GM23248 (cell line): ENCODE measurements at regions not wholly inside any gene's neighbourhood (a gene's known extent, or its start where the extent isn't known, plus 50 kb on each side); places are given as distances from the start of the nearest gene placed in this dataset.

ENCODE experiments used
- DNase-seq: peaks from one replicate; pipeline ENCODE4 v3.0.0-alpha.2; 2015
- H2AFZ ChIP-seq: fragments of 200-600 bp; sonication (generic); 2 replicates; pipeline ENCODE4 v1.6.1; 2016; ENCODE audit warnings: antibody characterized with exemption
- H3F3A ChIP-seq: fragments of 200-600 bp; sonication (generic); 2 replicates; pipeline ENCODE4 v1.6.1; 2016; ENCODE audit warnings: mild to moderate bottlenecking, antibody characterized with exemption, mixed run types; ENCODE audit not compliant: insufficient read depth
- H3K27ac ChIP-seq: fragments of 200-600 bp; sonication (generic); 2 replicates; pipeline ENCODE4 v1.5.1; 2016; ENCODE audit warnings: mild to moderate bottlenecking
- H3K27me3 ChIP-seq: fragments of 200-600 bp; sonication (generic); replicated peaks from 2 replicates; pipeline ENCODE4 v1.6.1; 2016; ENCODE audit warnings: mild to moderate bottlenecking; ENCODE audit not compliant: insufficient read depth
- H3K36me3 ChIP-seq: fragments of 200-600 bp; sonication (generic); 2 replicates; pipeline ENCODE4 v1.6.1; 2016; ENCODE audit warnings: low read depth, mild to moderate bottlenecking
- H3K4me1 ChIP-seq: fragments of 200-600 bp; sonication (generic); 2 replicates; pipeline ENCODE4 v1.6.1; 2016; ENCODE audit warnings: mild to moderate bottlenecking; ENCODE audit not compliant: insufficient read depth
- H3K4me2 ChIP-seq: fragments of 200-600 bp; sonication (generic); one replicate; pipeline ENCODE4 v1.6.1; 2016; ENCODE audit warnings: mild to moderate bottlenecking; ENCODE audit not compliant: unreplicated experiment
- H3K4me3 ChIP-seq: fragments of 200-600 bp; sonication (generic); 2 replicates; pipeline ENCODE4 v1.5.1; 2016; ENCODE audit warnings: mild to moderate bottlenecking
- H3K79me2 ChIP-seq: fragments of 200-600 bp; sonication (generic); 2 replicates; pipeline ENCODE4 v1.6.1; 2016; ENCODE audit warnings: mild to moderate bottlenecking; ENCODE audit not compliant: insufficient read depth
- H3K9ac ChIP-seq: fragments of 200-600 bp; sonication (generic); 2 replicates; pipeline ENCODE4 v1.6.1; 2016; ENCODE audit warnings: mild to moderate bottlenecking
- H3K9me2 ChIP-seq: fragments of 200-600 bp; sonication (generic); 2 replicates; pipeline ENCODE4 v1.6.1; 2016; ENCODE audit warnings: mixed run types, mild to moderate bottlenecking, moderate library complexity; ENCODE audit not compliant: insufficient read depth
- H3K9me3 ChIP-seq: fragments of 200-600 bp; sonication (generic); one replicate; pipeline ENCODE4 v1.6.1; 2017; ENCODE audit warnings: low read depth
- H4K20me1 ChIP-seq: fragments of 200-600 bp; sonication (generic); 2 replicates; pipeline ENCODE4 v1.6.0; 2016; ENCODE audit not compliant: insufficient read depth
- EZH2 ChIP-seq: fragments of 200-600 bp; sonication (generic); IDR thresholded peaks from 2 replicates; pipeline ENCODE4 v1.6.1; 2018; ENCODE audit warnings: antibody characterized with exemption, mild to moderate bottlenecking; ENCODE audit not compliant: insufficient read depth, poor library complexity, severe bottlenecking
- EZH2phosphoT487 ChIP-seq: fragments of 200-600 bp; sonication (generic); IDR thresholded peaks from 2 replicates; pipeline ENCODE4 v1.6.1; 2018; ENCODE audit warnings: antibody characterized with exemption, moderate library complexity, mild to moderate bottlenecking, low read depth; ENCODE audit not compliant: insufficient read depth
- WGBS, 2 experiments: methylation state at CpG; one replicate each; pipeline ENCODE4 v1.1.6; 2015 to 2017; ENCODE audit warnings: low lambda C conversion rate in 2 of 2, low coverage in 1 of 2; ENCODE audit errors: missing lambda C conversion rate in 2 of 2; 5-methylcytosine and 5-hydroxymethylcytosine counted together
- in situ Hi-C: fragments of 300-500 bp; cut with MboI; formaldehyde crosslinking; loops from 2 replicates; pipeline ENCODE4 v1.15.0; 2020

DNA sequence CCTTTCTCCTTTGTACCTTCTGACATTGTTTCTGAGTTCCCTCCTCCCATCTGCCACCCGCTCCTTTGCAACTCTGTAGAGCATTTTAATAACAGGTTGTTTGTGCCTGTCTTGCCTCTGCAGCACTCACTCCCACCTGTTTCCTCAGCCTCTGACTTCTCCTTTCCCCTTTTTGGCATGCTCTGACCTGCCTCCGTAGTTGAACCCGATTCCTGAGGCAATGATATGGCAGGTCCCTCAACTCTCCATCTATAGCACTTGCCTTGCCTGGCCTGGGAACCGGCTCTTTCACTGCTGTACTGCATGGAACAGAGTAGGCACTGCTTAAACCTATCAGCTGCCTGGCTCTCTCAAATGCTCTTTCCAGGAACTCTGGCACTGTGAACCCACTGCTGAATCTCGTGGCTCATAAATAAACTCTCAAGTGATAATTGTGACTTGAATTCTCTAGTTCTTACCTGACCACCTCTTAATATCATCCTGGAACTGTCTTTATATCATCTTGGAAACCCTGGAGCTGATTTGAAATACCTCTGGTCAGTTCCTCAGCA, 50.3 kb downstream of the UTRN start:
- Histone ChIP-seq H3K9ac (no peak overlapping the region), H3K4me2 (no peak overlapping the region), H2AFZ (no peak overlapping the region), H3K4me3 (no peak overlapping the region), H3K4me1 (peaks cover 22% of the 10 kb centered on the region), H3K27me3 (no peaks in the 10 kb centered on the region), H3F3A (peaks cover 10% of the 10 kb centered on the region; the same call in 1 of the 2 replicates), H3K9me3 (no peaks in the 10 kb centered on the region), H3K9me2 (no peaks in the 10 kb centered on the region), H4K20me1 (peaks cover 6% of the 10 kb centered on the region; the same call in 1 of the 2 replicates), H3K27ac (no peak overlapping the region), H3K79me2 (peaks cover 100% of the 10 kb centered on the region), H3K36me3 (no peaks in the 10 kb centered on the region)
- no peak for TF ChIP-seq EZH2
- TF ChIP-seq EZH2phosphoT487 = no peak
- in situ Hi-C loops = no loop called here
- no peak for DNase-seq
- 74 to 80% methylated on average over 5 of the region's 5 CpGs for WGBS, 2 experiments

DNA sequence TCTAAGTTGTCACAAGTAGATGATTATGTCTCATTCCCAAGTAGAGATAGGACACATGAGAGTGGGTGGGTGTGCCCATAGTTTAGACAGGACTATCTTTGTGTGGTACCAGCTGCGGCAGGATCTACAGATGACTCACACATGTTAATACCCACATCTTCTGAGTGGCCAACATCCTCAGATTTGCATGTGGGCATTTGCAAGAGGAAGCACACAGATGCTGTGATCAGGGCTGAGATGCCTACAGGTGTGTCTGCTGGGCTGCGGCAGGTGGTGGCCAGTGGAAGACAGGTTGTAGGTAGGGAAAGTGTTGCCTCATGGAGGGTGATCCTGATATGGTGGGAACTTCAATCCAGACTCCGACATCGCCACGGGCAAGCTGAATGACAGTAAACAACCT, 50.8 kb downstream of the UTRN start:
- no peak for TF ChIP-seq EZH2
- no peak for TF ChIP-seq EZH2phosphoT487
- Histone ChIP-seq H3F3A (peaks cover 10% of the 10 kb centered on the region; the same call in 1 of the 2 replicates), H3K4me1 (peaks cover 25% of the 10 kb centered on the region), H4K20me1 (peaks cover 6% of the 10 kb centered on the region), H3K27me3 (no peaks in the 10 kb centered on the region), H3K9me3 (no peaks in the 10 kb centered on the region), H3K9ac (no peak overlapping the region), H2AFZ (no peak overlapping the region), H3K36me3 (no peaks in the 10 kb centered on the region), H3K4me3 (no peak overlapping the region), H3K79me2 (peaks cover 100% of the 10 kb centered on the region), H3K27ac (no peak overlapping the region), H3K4me2 (no peak overlapping the region), H3K9me2 (no peaks in the 10 kb centered on the region)
- no peak for DNase-seq
- 93 to 95% methylated on average over 5 of the region's 5 CpGs for WGBS, 2 experiments
- in situ Hi-C loops = no loop called here

DNA sequence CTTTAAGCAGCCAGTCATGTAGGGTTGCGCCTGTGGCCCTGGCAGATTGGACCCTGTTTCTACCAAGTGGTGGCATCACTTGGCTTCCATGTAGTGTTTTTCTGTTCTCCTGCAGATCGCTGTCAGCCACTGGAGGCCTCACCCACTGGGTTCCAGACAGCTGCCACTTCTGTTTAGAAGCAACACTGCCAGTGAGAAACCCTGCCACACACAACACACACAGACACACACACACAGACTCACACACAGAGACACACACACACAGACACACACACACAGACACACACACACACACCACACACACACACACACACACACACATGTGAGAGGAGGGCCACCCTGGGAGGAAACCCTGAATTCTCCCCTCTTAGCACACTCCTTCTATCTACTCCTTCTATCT, 51.8 kb downstream of the UTRN start:
- Histone ChIP-seq H3K79me2 (peaks cover 100% of the 10 kb centered on the region), H3K4me3 (no peak overlapping the region), H3K9ac (no peak overlapping the region), H3K4me1 (peaks cover 29% of the 10 kb centered on the region), H2AFZ (no peak overlapping the region), H3F3A (peaks cover 9% of the 10 kb centered on the region; the same call in 1 of the 2 replicates), H3K9me3 (no peaks in the 10 kb centered on the region), H3K27me3 (no peaks in the 10 kb centered on the region), H3K9me2 (no peaks in the 10 kb centered on the region), H3K27ac (no peak overlapping the region), H4K20me1 (peaks cover 5% of the 10 kb centered on the region), H3K4me2 (no peak overlapping the region), H3K36me3 (no peaks in the 10 kb centered on the region)
- in situ Hi-C loops = no loop called here
- TF ChIP-seq EZH2phosphoT487 (no peak), EZH2 (no peak)
- no peak for DNase-seq
- 54 to 59% methylated on average over 2 of the region's 2 CpGs for WGBS, 2 experiments

DNA sequence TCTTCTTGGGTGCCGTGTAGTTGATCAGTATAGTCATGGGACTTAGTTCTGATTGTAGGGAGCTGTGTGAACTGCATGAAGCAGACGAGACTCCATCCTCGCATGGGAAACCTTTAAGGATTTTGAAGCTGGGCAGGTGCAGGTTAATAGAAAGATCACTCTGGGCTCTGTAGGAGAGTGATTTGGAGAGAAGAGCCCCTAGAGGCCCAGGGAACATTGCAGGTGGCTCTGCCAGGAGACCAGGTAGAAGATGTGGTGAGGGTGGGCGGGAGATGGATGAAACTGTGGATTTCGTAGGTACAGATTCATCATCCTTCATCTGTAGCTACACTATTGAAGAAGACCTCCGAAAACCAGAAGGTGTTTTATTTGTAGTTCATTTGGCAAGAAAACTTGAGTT, 53.3 kb downstream of the UTRN start:
- Histone ChIP-seq H2AFZ (no peak overlapping the region), H3K4me1 (peaks cover 26% of the 10 kb centered on the region), H3K9me2 (no peaks in the 10 kb centered on the region), H3K9me3 (no peaks in the 10 kb centered on the region), H3F3A (0 out of 2 replicates have a peak, but pooled peaks cover 4% of the 10 kb centered on the region), H3K27me3 (no peaks in the 10 kb centered on the region), H3K4me2 (no peak overlapping the region), H3K27ac (no peak overlapping the region), H4K20me1 (no peaks in the 10 kb centered on the region; the same call in none of the 2 replicates), H3K4me3 (no peak overlapping the region), H3K9ac (no peak overlapping the region), H3K79me2 (peaks cover 100% of the 10 kb centered on the region), H3K36me3 (no peaks in the 10 kb centered on the region)
- no peak for DNase-seq
- in situ Hi-C loops = no loop called here
- WGBS, 2 experiments = 95 to 100% methylated on average over 6 of the region's 6 CpGs
- TF ChIP-seq EZH2phosphoT487 (no peak), EZH2 (no peak)
